Neural crest cell (in vitro differentiated cells): ENCODE measurements at regions not wholly inside any gene's neighbourhood (a gene's known extent, or its start where the extent isn't known, plus 50 kb on each side); places are given as distances from the start of the nearest gene placed in this dataset.

Source experiments
- DNase-seq: peaks from one replicate; pipeline ENCODE4 v3.0.0; 2021; ENCODE audit warnings: low read depth, mixed read lengths, low spot score
- H3K27ac Mint-ChIP-seq: one replicate; pipeline ENCODE4 v1.8.0; 2021; ENCODE audit warnings: mild to moderate bottlenecking, mixed read lengths; ENCODE audit not compliant: unreplicated experiment
- H3K27me3 Mint-ChIP-seq: 2 replicates; pipeline ENCODE4 v1.8.0; 2021; ENCODE audit warnings: low read depth, mild to moderate bottlenecking, mixed read lengths
- H3K36me3 Mint-ChIP-seq: 2 replicates; pipeline ENCODE4 v1.8.0; 2021; ENCODE audit warnings: low read depth, mild to moderate bottlenecking, mixed read lengths
- H3K4me1 Mint-ChIP-seq: 2 replicates; pipeline ENCODE4 v1.8.0; 2021; ENCODE audit warnings: mixed read lengths
- H3K4me3 Mint-ChIP-seq: one replicate; pipeline ENCODE4 v1.8.0; 2021; ENCODE audit warnings: mild to moderate bottlenecking, mixed read lengths
- H3K9me3 Mint-ChIP-seq: 2 replicates; pipeline ENCODE4 v1.8.0; 2021; ENCODE audit warnings: mixed read lengths
- TF ChIP-seq, protein P1 (sequence below): fragments of 200-600 bp; sonication (generic); conservative IDR thresholded peaks from 2 replicates; pipeline ENCODE4 v1.5.0; 2021; ENCODE audit warnings: antibody characterized with exemption, mild to moderate bottlenecking

DNA sequence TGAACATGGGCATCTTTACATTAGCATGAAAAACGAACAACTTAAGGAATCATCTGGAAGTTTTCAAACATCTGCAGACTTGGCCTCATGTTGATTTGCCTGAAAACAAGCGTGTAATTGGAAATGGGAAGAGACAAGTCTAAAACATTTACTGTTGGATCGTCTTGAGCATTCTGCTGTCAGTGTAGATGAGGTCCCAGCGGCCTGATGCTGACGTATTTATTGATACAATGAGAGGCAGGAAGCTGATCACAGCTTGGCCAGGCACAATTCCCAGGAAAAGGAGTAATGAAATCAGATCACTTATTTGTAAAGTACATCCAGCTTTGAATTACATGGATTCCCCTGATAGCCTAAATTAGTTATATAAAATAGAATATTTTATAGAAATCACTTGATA lies 210.6 kb downstream of the CLCN4 start:
- H3K27me3 Mint-ChIP-seq, result no peaks in the 10 kb centered on the region
- DNase-seq, result no peak
- no peaks in the 10 kb centered on the region for H3K4me1 Mint-ChIP-seq
- H3K9me3 Mint-ChIP-seq, result peaks cover 26% of the 10 kb centered on the region
- peaks cover 13% of the 10 kb centered on the region for H3K36me3 Mint-ChIP-seq
- TF ChIP-seq, protein P1, sequence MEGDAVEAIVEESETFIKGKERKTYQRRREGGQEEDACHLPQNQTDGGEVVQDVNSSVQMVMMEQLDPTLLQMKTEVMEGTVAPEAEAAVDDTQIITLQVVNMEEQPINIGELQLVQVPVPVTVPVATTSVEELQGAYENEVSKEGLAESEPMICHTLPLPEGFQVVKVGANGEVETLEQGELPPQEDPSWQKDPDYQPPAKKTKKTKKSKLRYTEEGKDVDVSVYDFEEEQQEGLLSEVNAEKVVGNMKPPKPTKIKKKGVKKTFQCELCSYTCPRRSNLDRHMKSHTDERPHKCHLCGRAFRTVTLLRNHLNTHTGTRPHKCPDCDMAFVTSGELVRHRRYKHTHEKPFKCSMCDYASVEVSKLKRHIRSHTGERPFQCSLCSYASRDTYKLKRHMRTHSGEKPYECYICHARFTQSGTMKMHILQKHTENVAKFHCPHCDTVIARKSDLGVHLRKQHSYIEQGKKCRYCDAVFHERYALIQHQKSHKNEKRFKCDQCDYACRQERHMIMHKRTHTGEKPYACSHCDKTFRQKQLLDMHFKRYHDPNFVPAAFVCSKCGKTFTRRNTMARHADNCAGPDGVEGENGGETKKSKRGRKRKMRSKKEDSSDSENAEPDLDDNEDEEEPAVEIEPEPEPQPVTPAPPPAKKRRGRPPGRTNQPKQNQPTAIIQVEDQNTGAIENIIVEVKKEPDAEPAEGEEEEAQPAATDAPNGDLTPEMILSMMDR, result no peak
- H3K4me3 Mint-ChIP-seq, result no peak overlapping the region
- no peak overlapping the region for H3K27ac Mint-ChIP-seq

- peaks cover 15% of the 10 kb centered on the region for H3K36me3 Mint-ChIP-seq
- no peaks in the 10 kb centered on the region for H3K4me1 Mint-ChIP-seq
- no peak overlapping the region for H3K27ac Mint-ChIP-seq
- no peak for DNase-seq
- H3K4me3 Mint-ChIP-seq, result no peak overlapping the region
- H3K9me3 Mint-ChIP-seq, result peaks cover 26% of the 10 kb centered on the region
- TF ChIP-seq, protein P1, result no peak
- no peaks in the 10 kb centered on the region for H3K27me3 Mint-ChIP-seq
These were observed 214.2 kb downstream of the CLCN4 start for GRCh38 chrX:10370976-10371375.

DNA sequence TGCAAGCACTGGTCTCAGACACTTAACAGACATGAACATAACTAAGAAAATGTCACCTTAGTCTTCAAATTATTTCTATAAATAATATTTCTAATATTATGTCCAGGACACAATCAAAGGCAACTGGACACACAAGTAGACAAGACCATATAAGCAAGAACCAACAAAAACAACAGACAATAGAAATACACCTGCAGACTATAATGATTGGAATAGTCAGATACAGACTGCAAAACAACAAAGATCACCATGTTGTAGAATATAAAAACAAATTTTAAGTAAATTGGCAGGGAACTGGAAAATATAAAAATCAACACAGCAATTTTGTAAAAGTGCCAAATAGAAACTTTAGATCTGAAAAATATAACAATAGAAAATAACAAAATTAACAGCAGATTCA lies 220.7 kb downstream of the CLCN4 start:
- H3K36me3 Mint-ChIP-seq, result peaks cover 8% of the 10 kb centered on the region
- no peak overlapping the region for H3K27ac Mint-ChIP-seq
- DNase-seq, result no peak
- TF ChIP-seq, protein P1, result no peak
- H3K9me3 Mint-ChIP-seq, result peaks cover 9% of the 10 kb centered on the region
- H3K4me3 Mint-ChIP-seq, result no peak overlapping the region
- H3K4me1 Mint-ChIP-seq, result no peaks in the 10 kb centered on the region
- H3K27me3 Mint-ChIP-seq, result no peaks in the 10 kb centered on the region

DNA sequence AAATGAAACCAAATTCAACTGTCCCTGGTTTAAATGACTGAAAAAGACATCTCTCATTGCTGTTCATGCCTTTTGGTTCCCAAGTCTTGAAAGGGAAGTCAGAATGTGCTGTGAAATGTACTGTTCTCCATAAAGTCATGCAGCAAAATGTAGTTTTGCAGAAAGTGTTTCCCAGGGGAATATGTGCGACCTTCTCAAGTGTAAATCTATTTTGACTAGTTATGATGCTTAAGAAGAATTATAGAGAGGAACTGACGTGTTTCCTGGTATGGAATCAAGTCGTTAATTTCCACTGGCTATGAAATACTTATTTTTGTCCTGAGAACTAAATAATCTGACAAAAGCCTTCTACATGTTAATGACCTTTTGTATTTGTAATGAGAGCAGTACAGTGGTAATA lies 223.1 kb downstream of the CLCN4 start:
- no peak overlapping the region for H3K4me3 Mint-ChIP-seq
- no peak for DNase-seq
- H3K27me3 Mint-ChIP-seq, result no peaks in the 10 kb centered on the region
- no peak overlapping the region for H3K27ac Mint-ChIP-seq
- peaks cover 10% of the 10 kb centered on the region for H3K36me3 Mint-ChIP-seq
- H3K4me1 Mint-ChIP-seq, result no peaks in the 10 kb centered on the region
- TF ChIP-seq, protein P1, result no peak
- peaks cover 5% of the 10 kb centered on the region for H3K9me3 Mint-ChIP-seq

- no peak overlapping the region for H3K4me3 Mint-ChIP-seq
- no peak overlapping the region for H3K27ac Mint-ChIP-seq
- no peak for DNase-seq
- TF ChIP-seq, protein P1, result no peak
- H3K9me3 Mint-ChIP-seq, result peaks cover 5% of the 10 kb centered on the region
- peaks cover 10% of the 10 kb centered on the region for H3K36me3 Mint-ChIP-seq
- no peaks in the 10 kb centered on the region for H3K4me1 Mint-ChIP-seq
- no peaks in the 10 kb centered on the region for H3K27me3 Mint-ChIP-seq
These were observed 223.5 kb downstream of the CLCN4 start for GRCh38 chrX:10380300-10380699.

DNA sequence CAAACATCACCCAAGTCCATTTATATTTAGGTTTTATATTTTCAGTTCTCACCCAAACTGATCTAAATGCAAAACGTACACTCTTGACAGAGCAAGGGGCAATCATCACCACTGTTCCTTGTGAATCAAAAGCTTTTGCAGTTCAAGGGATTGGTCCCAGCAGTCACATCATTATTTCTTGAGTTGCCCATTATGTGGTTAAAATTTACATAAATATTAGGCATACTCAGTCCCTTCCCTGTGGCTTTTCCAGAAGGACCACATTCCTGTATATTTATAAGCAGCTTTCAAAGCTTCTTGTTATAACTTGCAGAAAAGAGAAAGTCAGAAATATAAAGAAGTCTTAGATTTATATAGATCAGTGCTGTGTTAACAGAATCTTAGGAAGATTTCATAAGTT lies 224.4 kb downstream of the CLCN4 start:
- Mint-ChIP-seq H3K27ac (no peak overlapping the region), H3K27me3 (no peaks in the 10 kb centered on the region), H3K36me3 (peaks cover 8% of the 10 kb centered on the region), H3K9me3 (peaks cover 5% of the 10 kb centered on the region), H3K4me1 (no peaks in the 10 kb centered on the region), H3K4me3 (no peak overlapping the region)
- TF ChIP-seq, protein P1, result no peak
- DNase-seq, result no peak
